CD4-positive, CD25-positive, alpha-beta regulatory T cell (primary cell): ENCODE measurements at regions not wholly inside any gene's neighbourhood (a gene's known extent, or its start where the extent isn't known, plus 50 kb on each side); places are given as distances from the start of the nearest gene placed in this dataset.

Source experiments
- ATAC-seq, 2 donors: fragments of 150-1000 bp; cut with Tn5 transposase; one replicate each; pipeline ENCODE4 v1.10.0; 2021; ENCODE audit warnings: low read depth in 2 of 2, moderate number of reproducible peaks in 2 of 2, moderate library complexity in 1 of 2
- DNase-seq, 3 donors: peaks; one replicate each; pipeline versions ENCODE4 v3.0.0 to v3.0.0-alpha.2; 2012 to 2022; ENCODE audit warnings: mixed read lengths in 1 of 3
- H3K27ac ChIP-seq: one replicate; pipeline ENCODE4 v1.7.0; 2013; ENCODE audit warnings: mild to moderate bottlenecking, low read length; ENCODE audit not compliant: insufficient read depth, poor library complexity, severe bottlenecking
- H3K27me3 ChIP-seq: one replicate; pipeline ENCODE4 v1.7.0; 2013; ENCODE audit warnings: low read length; ENCODE audit not compliant: control insufficient read depth, insufficient read depth
- H3K36me3 ChIP-seq: one replicate; pipeline ENCODE4 v1.7.0; 2013; ENCODE audit warnings: mild to moderate bottlenecking, low read length, moderate library complexity; ENCODE audit not compliant: control insufficient read depth, insufficient read depth
- H3K4me1 ChIP-seq: 2 replicates; pipeline ENCODE4 v1.7.0; 2013; ENCODE audit warnings: mild to moderate bottlenecking, low read length; ENCODE audit not compliant: insufficient read depth, control insufficient read depth, poor library complexity, severe bottlenecking
- H3K4me3 ChIP-seq: one replicate; pipeline ENCODE4 v1.7.0; 2013; ENCODE audit warnings: low read depth, mild to moderate bottlenecking, low read length, moderate library complexity
- H3K9me3 ChIP-seq, 2 experiments: 1 replicate in 1 of 2; 2 replicates in 1 of 2; pipeline ENCODE4 v1.7.0; 2013; ENCODE audit warnings: low read length in 2 of 2, mild to moderate bottlenecking in 1 of 2, moderate library complexity in 1 of 2; ENCODE audit not compliant: control insufficient read depth in 2 of 2
- H3K27ac Mint-ChIP-seq, 3 donors: one replicate each; pipeline ENCODE4 v1.8.0; 2020 to 2022; ENCODE audit warnings: mild to moderate bottlenecking in 3 of 3, mixed read lengths in 3 of 3, moderate library complexity in 2 of 3
- H3K27me3 Mint-ChIP-seq: one replicate; pipeline ENCODE4 v1.8.0; 2022; ENCODE audit warnings: mild to moderate bottlenecking, mixed read lengths
- H3K36me3 Mint-ChIP-seq: one replicate; pipeline ENCODE4 v1.8.0; 2020; ENCODE audit warnings: mixed read lengths
- H3K4me1 Mint-ChIP-seq, 4 donors: one replicate each; pipeline ENCODE4 v1.8.0; 2020 to 2022; ENCODE audit warnings: mixed read lengths in 4 of 4, mild to moderate bottlenecking in 1 of 4
- H3K4me3 Mint-ChIP-seq, 4 donors: one replicate each; pipeline ENCODE4 v1.8.0; 2020 to 2022; ENCODE audit warnings: mild to moderate bottlenecking in 4 of 4, mixed read lengths in 4 of 4, moderate library complexity in 3 of 4
- H3K9me3 Mint-ChIP-seq, 7 donors: one replicate each; pipeline ENCODE4 v1.8.0; 2020 to 2022; ENCODE audit warnings: mixed read lengths in 7 of 7, mild to moderate bottlenecking in 3 of 7, moderate library complexity in 2 of 7

DNA sequence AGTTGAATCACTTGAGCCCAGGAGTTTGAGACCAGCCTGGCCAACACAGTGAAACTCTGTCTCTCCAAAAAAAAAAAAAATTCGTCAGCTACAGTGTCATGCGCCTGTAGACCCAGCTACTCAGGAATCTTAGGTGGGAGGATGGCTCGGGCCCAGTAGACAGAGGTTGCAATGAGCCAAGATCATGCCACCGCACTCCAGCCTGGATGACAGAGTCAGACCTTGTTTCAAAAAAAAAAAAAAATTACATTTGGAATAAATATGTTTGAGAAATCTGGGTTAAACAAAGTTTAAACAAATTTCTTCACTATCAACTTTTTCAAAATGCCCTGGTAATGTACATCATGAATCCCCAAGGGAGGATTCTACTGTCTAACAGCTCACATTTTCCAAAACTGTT lies 187.0 kb upstream of the RASSF8 start:
- ATAC-seq (no peak), DNase-seq (no peak)
- Mint-ChIP-seq H3K4me3 (no peak overlapping the region), H3K36me3 (no peaks in the 10 kb centered on the region), H3K4me1 (no peaks in the 10 kb centered on the region), H3K27ac (no peak overlapping the region), H3K27me3 (no peaks in the 10 kb centered on the region), H3K9me3 (peaks cover 0 to 2% (median 0%) of the 10 kb centered on the region in 7 donors)
- no peak overlapping the region for H3K4me3 ChIP-seq
- no peaks in the 10 kb centered on the region for H3K27me3 ChIP-seq
- H3K9me3 ChIP-seq = no peaks in the 10 kb centered on the region
- H3K27ac ChIP-seq = no peak overlapping the region
- H3K4me1 ChIP-seq = no peaks in the 10 kb centered on the region
- H3K36me3 ChIP-seq = no peaks in the 10 kb centered on the region

GRCh38 chr12:25775968-25776367 lies 182.5 kb upstream of the RASSF8 start:
- H3K9me3 Mint-ChIP-seq = peaks cover 0 to 3% (median 0%) of the 10 kb centered on the region in 7 donors
- ATAC-seq (no peak), DNase-seq (no peak)
- no peak overlapping the region for H3K4me3 ChIP-seq
- no peak overlapping the region for H3K27ac Mint-ChIP-seq
- H3K4me3 Mint-ChIP-seq = no peak overlapping the region
- H3K4me1 Mint-ChIP-seq = no peaks in the 10 kb centered on the region
- H3K9me3 ChIP-seq = no peaks in the 10 kb centered on the region
- H3K27ac ChIP-seq = no peak overlapping the region
- no peaks in the 10 kb centered on the region for H3K27me3 Mint-ChIP-seq
- H3K4me1 ChIP-seq = no peaks in the 10 kb centered on the region
- H3K36me3 Mint-ChIP-seq = no peaks in the 10 kb centered on the region
- no peaks in the 10 kb centered on the region for H3K36me3 ChIP-seq
- no peaks in the 10 kb centered on the region for H3K27me3 ChIP-seq

DNA sequence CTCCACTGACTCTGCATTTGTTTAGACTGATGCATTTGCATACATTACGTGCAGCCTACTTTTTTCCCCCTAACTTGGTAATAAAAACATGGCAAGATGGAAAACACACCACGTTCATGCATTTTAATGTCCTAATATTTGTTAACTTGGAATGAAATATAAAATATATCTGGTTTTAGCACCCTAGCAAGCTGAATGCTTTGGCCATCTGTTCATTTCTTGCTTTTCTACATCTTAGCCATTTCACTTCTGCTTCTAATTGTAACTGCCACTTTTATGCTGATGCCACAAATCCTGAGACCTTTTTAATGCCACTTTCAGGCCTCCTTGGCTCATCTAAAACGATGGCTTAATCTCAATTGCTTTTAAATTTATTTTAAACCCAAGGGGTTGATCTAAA lies 177.7 kb upstream of the RASSF8 start:
- H3K36me3 Mint-ChIP-seq = no peaks in the 10 kb centered on the region
- Histone ChIP-seq H3K4me1 (no peaks in the 10 kb centered on the region), H3K27me3 (no peaks in the 10 kb centered on the region), H3K36me3 (no peaks in the 10 kb centered on the region), H3K4me3 (no peak overlapping the region), H3K27ac (no peak overlapping the region), H3K9me3 (no peaks in the 10 kb centered on the region)
- no peak overlapping the region for H3K4me3 Mint-ChIP-seq
- no peak for DNase-seq
- H3K27me3 Mint-ChIP-seq = no peaks in the 10 kb centered on the region
- no peak overlapping the region for H3K27ac Mint-ChIP-seq
- peaks cover 0 to 3% (median 0%) of the 10 kb centered on the region in 7 donors for H3K9me3 Mint-ChIP-seq
- ATAC-seq = no peak
- H3K4me1 Mint-ChIP-seq = no peaks in the 10 kb centered on the region

DNA sequence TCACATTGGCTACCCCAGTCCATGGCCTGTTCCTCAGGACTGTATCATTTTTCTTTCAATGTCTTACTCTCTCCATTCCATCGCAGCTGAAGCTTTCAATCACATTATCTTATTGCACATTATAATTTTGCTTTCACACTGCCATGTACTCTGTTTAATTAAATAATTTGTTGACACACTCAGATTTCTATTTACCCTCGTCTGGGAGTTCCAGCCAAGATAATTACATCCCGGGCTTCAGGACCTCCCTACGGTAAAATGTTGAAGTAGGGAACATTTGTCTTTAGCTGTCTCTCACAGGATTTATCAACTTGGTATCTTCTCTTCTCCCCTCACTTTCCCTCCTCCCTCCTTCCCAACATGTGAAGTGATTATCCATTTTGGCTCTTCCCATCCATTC lies 177.2 kb upstream of the RASSF8 start:
- H3K27ac ChIP-seq = no peak overlapping the region
- ATAC-seq (no peak), DNase-seq (no peak)
- peaks cover 0 to 3% (median 0%) of the 10 kb centered on the region in 7 donors for H3K9me3 Mint-ChIP-seq
- no peaks in the 10 kb centered on the region for H3K4me1 Mint-ChIP-seq
- H3K27me3 Mint-ChIP-seq = no peaks in the 10 kb centered on the region
- no peaks in the 10 kb centered on the region for H3K36me3 ChIP-seq
- no peaks in the 10 kb centered on the region for H3K27me3 ChIP-seq
- H3K4me3 ChIP-seq = no peak overlapping the region
- no peaks in the 10 kb centered on the region for H3K4me1 ChIP-seq
- H3K9me3 ChIP-seq = no peaks in the 10 kb centered on the region
- no peak overlapping the region for H3K27ac Mint-ChIP-seq
- no peaks in the 10 kb centered on the region for H3K36me3 Mint-ChIP-seq
- H3K4me3 Mint-ChIP-seq = no peak overlapping the region

DNA sequence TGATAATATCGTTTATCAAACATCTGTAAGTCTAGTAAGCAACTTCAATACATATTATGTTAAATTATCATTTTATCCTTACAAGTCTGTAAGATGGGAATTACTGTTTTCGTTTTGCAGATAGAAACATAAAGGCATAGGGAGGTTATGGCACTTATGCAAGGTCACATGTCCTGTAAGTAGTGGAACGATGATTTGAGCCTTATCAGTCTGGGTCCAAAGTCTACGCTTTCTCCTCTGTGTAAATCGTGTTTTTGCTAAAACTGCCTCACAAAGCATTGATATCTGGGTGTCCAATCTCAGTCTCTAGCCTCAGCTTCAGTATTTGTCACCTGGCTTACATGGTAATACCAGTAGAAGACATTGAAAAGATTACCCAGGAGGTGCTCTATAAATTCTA lies 174.9 kb upstream of the RASSF8 start:
- H3K27ac ChIP-seq = no peak overlapping the region
- Mint-ChIP-seq H3K27ac (no peak overlapping the region), H3K36me3 (no peaks in the 10 kb centered on the region), H3K27me3 (no peaks in the 10 kb centered on the region), H3K4me1 (no peaks in the 10 kb centered on the region), H3K4me3 (no peak overlapping the region), H3K9me3 (peaks cover 0 to 2% (median 0%) of the 10 kb centered on the region in 7 donors)
- no peaks in the 10 kb centered on the region for H3K27me3 ChIP-seq
- ATAC-seq = no peak
- no peaks in the 10 kb centered on the region for H3K4me1 ChIP-seq
- no peak for DNase-seq
- no peaks in the 10 kb centered on the region for H3K36me3 ChIP-seq
- no peak overlapping the region for H3K4me3 ChIP-seq
- H3K9me3 ChIP-seq = no peaks in the 10 kb centered on the region

DNA sequence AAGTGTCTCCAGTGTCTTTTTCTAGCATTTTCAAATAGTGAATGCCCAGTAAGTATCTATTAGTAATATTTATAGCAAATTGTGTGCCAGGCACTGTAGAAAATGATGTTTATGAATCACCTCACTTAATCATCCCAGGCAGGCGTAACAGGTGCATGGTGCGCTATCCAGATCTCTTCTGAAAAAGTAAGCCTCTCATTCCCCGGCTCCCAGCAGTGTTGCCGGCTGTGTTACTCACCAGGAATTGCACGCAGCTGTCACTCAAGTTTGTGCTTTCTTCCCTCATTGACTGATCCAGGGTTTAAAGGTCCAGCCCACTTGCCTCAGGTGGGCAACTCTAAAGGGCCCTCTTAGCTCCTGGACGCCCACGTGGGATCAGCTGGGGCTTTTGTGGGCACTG lies 173.8 kb upstream of the RASSF8 start:
- Mint-ChIP-seq H3K27ac (no peak overlapping the region), H3K36me3 (no peaks in the 10 kb centered on the region), H3K4me1 (no peaks in the 10 kb centered on the region), H3K9me3 (peaks cover 0 to 2% (median 0%) of the 10 kb centered on the region in 7 donors), H3K27me3 (no peaks in the 10 kb centered on the region), H3K4me3 (no peak overlapping the region)
- no peaks in the 10 kb centered on the region for H3K4me1 ChIP-seq
- no peaks in the 10 kb centered on the region for H3K36me3 ChIP-seq
- H3K27ac ChIP-seq = no peak overlapping the region
- H3K9me3 ChIP-seq = no peaks in the 10 kb centered on the region
- no peak for ATAC-seq
- DNase-seq = no peak
- no peak overlapping the region for H3K4me3 ChIP-seq
- no peaks in the 10 kb centered on the region for H3K27me3 ChIP-seq

DNA sequence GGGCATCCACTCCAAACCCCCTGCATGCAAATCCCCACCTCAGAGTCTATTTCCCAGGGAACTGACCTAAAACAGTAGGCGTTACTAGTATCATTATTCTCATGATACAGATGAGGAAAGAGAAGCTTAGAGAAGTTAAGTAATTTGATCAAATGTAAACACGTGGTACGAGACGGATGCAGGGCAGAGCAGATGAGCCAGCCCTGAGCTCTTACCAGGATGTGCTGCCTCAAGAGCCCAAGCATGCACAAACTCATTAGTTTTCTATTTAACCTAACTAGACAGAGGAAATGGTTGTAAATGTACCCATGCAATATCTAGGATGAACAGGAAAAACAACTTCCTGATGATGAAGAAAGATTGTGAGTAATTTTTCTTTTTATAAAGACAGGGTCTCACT lies 173.3 kb upstream of the RASSF8 start:
- ATAC-seq = no peak
- Histone ChIP-seq H3K4me3 (no peak overlapping the region), H3K9me3 (no peaks in the 10 kb centered on the region), H3K27ac (no peak overlapping the region), H3K36me3 (no peaks in the 10 kb centered on the region), H3K4me1 (no peaks in the 10 kb centered on the region), H3K27me3 (no peaks in the 10 kb centered on the region)
- Mint-ChIP-seq H3K27ac (no peak overlapping the region), H3K27me3 (no peaks in the 10 kb centered on the region), H3K4me3 (no peak overlapping the region), H3K36me3 (no peaks in the 10 kb centered on the region), H3K9me3 (peaks cover 0 to 2% (median 0%) of the 10 kb centered on the region in 7 donors), H3K4me1 (no peaks in the 10 kb centered on the region)
- DNase-seq = no peak

- no peaks in the 10 kb centered on the region for H3K27me3 Mint-ChIP-seq
- H3K4me3 Mint-ChIP-seq = no peak overlapping the region
- no peaks in the 10 kb centered on the region for H3K36me3 Mint-ChIP-seq
- no peaks in the 10 kb centered on the region for H3K27me3 ChIP-seq
- no peak overlapping the region for H3K4me3 ChIP-seq
- ATAC-seq (no peak), DNase-seq (no peak)
- H3K27ac ChIP-seq = no peak overlapping the region
- H3K9me3 ChIP-seq = no peaks in the 10 kb centered on the region
- H3K36me3 ChIP-seq = no peaks in the 10 kb centered on the region
- H3K9me3 Mint-ChIP-seq = peaks cover 0 to 2% (median 0%) of the 10 kb centered on the region in 7 donors
- H3K27ac Mint-ChIP-seq = no peak overlapping the region
- H3K4me1 ChIP-seq = no peaks in the 10 kb centered on the region
- no peaks in the 10 kb centered on the region for H3K4me1 Mint-ChIP-seq
These were observed 170.8 kb upstream of the RASSF8 start for GRCh38 chr12:25787701-25788100.
